Endodermal cell (in vitro differentiated cells): ENCODE measurements at regions not wholly inside any gene's neighbourhood (a gene's known extent, or its start where the extent isn't known, plus 50 kb on each side); places are given as distances from the start of the nearest gene placed in this dataset.

ENCODE experiments used
- DNase-seq: peaks from one replicate; pipeline ENCODE4 v3.0.0-alpha.2; 2017
- H3K27ac ChIP-seq: 2 replicates; pipeline ENCODE4 v1.5.1; 2013; ENCODE audit warnings: mild to moderate bottlenecking, low read depth, low read length, moderate library complexity
- H3K27me3 ChIP-seq: 2 replicates; pipeline ENCODE4 v1.6.1; 2013; ENCODE audit warnings: mild to moderate bottlenecking, low read length, moderate library complexity; ENCODE audit not compliant: insufficient read depth, control insufficient read depth, poor library complexity, severe bottlenecking
- H3K36me3 ChIP-seq: 2 replicates; pipeline ENCODE4 v1.7.0; 2013; ENCODE audit warnings: mild to moderate bottlenecking, low read length, moderate library complexity; ENCODE audit not compliant: control insufficient read depth, insufficient read depth
- H3K4me1 ChIP-seq: one replicate; pipeline ENCODE4 v1.7.0; 2013; ENCODE audit warnings: low read length; ENCODE audit not compliant: control insufficient read depth, insufficient read depth
- H3K4me3 ChIP-seq: 2 replicates; pipeline ENCODE4 v1.5.1; 2013; ENCODE audit warnings: mild to moderate bottlenecking, low read length, moderate library complexity
- H3K9ac ChIP-seq: 2 replicates; pipeline ENCODE4 v1.6.1; 2013; ENCODE audit warnings: mild to moderate bottlenecking, low read length, moderate library complexity; ENCODE audit not compliant: poor library complexity, severe bottlenecking; ENCODE audit errors: extremely low read depth
- H3K9me3 ChIP-seq: 2 replicates; pipeline ENCODE4 v1.6.1; 2013; ENCODE audit warnings: mild to moderate bottlenecking, low read length, moderate library complexity; ENCODE audit not compliant: control insufficient read depth
- H3K27ac Mint-ChIP-seq: 2 replicates; pipeline ENCODE4 v1.8.0; 2020; ENCODE audit warnings: mixed read lengths
- H3K27me3 Mint-ChIP-seq: 2 replicates; pipeline ENCODE4 v1.8.0; 2021; ENCODE audit warnings: mild to moderate bottlenecking, mixed read lengths; ENCODE audit not compliant: insufficient read depth
- H3K36me3 Mint-ChIP-seq: 2 replicates; pipeline ENCODE4 v1.8.0; 2020; ENCODE audit warnings: low read depth, mixed read lengths
- H3K4me1 Mint-ChIP-seq: 2 replicates; pipeline ENCODE4 v1.8.0; 2020; ENCODE audit warnings: mixed read lengths
- H3K4me3 Mint-ChIP-seq: 2 replicates; pipeline ENCODE4 v1.8.0; 2020; ENCODE audit warnings: mild to moderate bottlenecking, moderate library complexity, mixed read lengths
- H3K9me3 Mint-ChIP-seq: 2 replicates; pipeline ENCODE4 v1.8.0; 2020; ENCODE audit warnings: mild to moderate bottlenecking, mixed read lengths
- CTCF ChIP-seq: fragments of 200-600 bp; sonication (generic); conservative IDR thresholded peaks from 2 replicates; pipeline ENCODE4 v1.5.0; 2021; ENCODE audit warnings: antibody characterized with exemption, mild to moderate bottlenecking
- WGBS, 2 experiments: methylation state at CpG; one replicate each; pipeline versions ENCODE4 v1.1.5 to v1.1.7; 2013; ENCODE audit warnings: missing lambda C conversion rate in 2 of 2, mixed read lengths in 1 of 2; ENCODE audit not compliant: insufficient coverage in 1 of 2, insufficient read length in 1 of 2; 5-methylcytosine and 5-hydroxymethylcytosine counted together

- Histone ChIP-seq H3K27me3 (no peaks in the 10 kb centered on the region), H3K27ac (peak overlapping the region; percentile 52), H3K9me3 (no peaks in the 10 kb centered on the region), H3K4me1 (peaks cover 27% of the 10 kb centered on the region), H3K4me3 (peak overlapping the region; percentile 67), H3K9ac (no peak overlapping the region), H3K36me3 (no peaks in the 10 kb centered on the region)
- 70 to 90% methylated on average over 5 to 7 of the region's 7 CpGs for WGBS, 2 experiments
- Mint-ChIP-seq H3K4me1 (peaks cover 78% of the 10 kb centered on the region), H3K4me3 (peak overlapping the region; percentile 38), H3K9me3 (no peaks in the 10 kb centered on the region), H3K27ac (peak overlapping the region; percentile 21), H3K36me3 (no peaks in the 10 kb centered on the region), H3K27me3 (no peaks in the 10 kb centered on the region)
- no peak for TF ChIP-seq CTCF
- no peak for DNase-seq
These were observed 375.5 kb downstream of the UTRN start for GRCh38 chr6:144660561-144661115.

- H3K27me3 Mint-ChIP-seq: no peaks in the 10 kb centered on the region
- H3K4me3 ChIP-seq: peak overlapping the region; percentile 73
- peak; percentile 47 for TF ChIP-seq CTCF
- no peaks in the 10 kb centered on the region for H3K36me3 ChIP-seq
- H3K9me3 Mint-ChIP-seq: no peaks in the 10 kb centered on the region
- H3K36me3 Mint-ChIP-seq: no peaks in the 10 kb centered on the region
- WGBS, 2 experiments: 46 to 54% methylated on average over 3 to 8 of the region's 8 CpGs
- H3K4me3 Mint-ChIP-seq: peak overlapping the region; percentile 38
- H3K27me3 ChIP-seq: no peaks in the 10 kb centered on the region
- H3K9ac ChIP-seq: no peak overlapping the region
- DNase-seq: peak; percentile 72
- no peaks in the 10 kb centered on the region for H3K9me3 ChIP-seq
- H3K4me1 ChIP-seq: peaks cover 27% of the 10 kb centered on the region
- H3K27ac Mint-ChIP-seq: peak overlapping the region; percentile 21
- H3K4me1 Mint-ChIP-seq: peaks cover 78% of the 10 kb centered on the region
- H3K27ac ChIP-seq: peak overlapping the region; percentile 52
These were observed 376.1 kb downstream of the UTRN start for GRCh38 chr6:144661116-144661806.

GRCh38 chr6:144662812-144663365, 377.8 kb downstream of the UTRN start:
- H3K4me3 ChIP-seq: no peak overlapping the region
- H3K4me1 ChIP-seq: peaks cover 27% of the 10 kb centered on the region
- TF ChIP-seq CTCF: no peak
- no peaks in the 10 kb centered on the region for H3K9me3 Mint-ChIP-seq
- peaks cover 3% of the 10 kb centered on the region for H3K9me3 ChIP-seq
- no peaks in the 10 kb centered on the region for H3K27me3 Mint-ChIP-seq
- H3K4me3 Mint-ChIP-seq: no peak overlapping the region
- H3K9ac ChIP-seq: no peak overlapping the region
- 79 to 100% methylated on average over 1 of the region's 1 CpG for WGBS, 2 experiments
- no peak overlapping the region for H3K27ac ChIP-seq
- H3K27ac Mint-ChIP-seq: no peak overlapping the region
- peaks cover 71% of the 10 kb centered on the region for H3K4me1 Mint-ChIP-seq
- H3K27me3 ChIP-seq: no peaks in the 10 kb centered on the region
- H3K36me3 Mint-ChIP-seq: no peaks in the 10 kb centered on the region
- no peaks in the 10 kb centered on the region for H3K36me3 ChIP-seq
- DNase-seq: no peak
